OCI-LY1 (cell line): ENCODE measurements at regions not wholly inside any gene's neighbourhood (a gene's known extent, or its start where the extent isn't known, plus 50 kb on each side); places are given as distances from the start of the nearest gene placed in this dataset.

Experiments
- EZH2 ChIP-seq: fragments of 200-600 bp; sonication (generic), shearing (Covaris generic); IDR thresholded peaks from 2 replicates; pipeline ENCODE4 v1.8.0; 2017; ENCODE audit warnings: borderline replicate concordance, mixed run types, mild to moderate bottlenecking, antibody characterized with exemption, low read length, moderate library complexity, mixed read lengths
- TF ChIP-seq, protein P1 (sequence below): fragments of 200-600 bp; sonication (generic), shearing (Covaris generic); IDR thresholded peaks from 2 replicates; pipeline ENCODE4 v1.5.1; 2017; ENCODE audit warnings: mild to moderate bottlenecking, antibody characterized with exemption, low read length, moderate library complexity, mixed read lengths

DNA sequence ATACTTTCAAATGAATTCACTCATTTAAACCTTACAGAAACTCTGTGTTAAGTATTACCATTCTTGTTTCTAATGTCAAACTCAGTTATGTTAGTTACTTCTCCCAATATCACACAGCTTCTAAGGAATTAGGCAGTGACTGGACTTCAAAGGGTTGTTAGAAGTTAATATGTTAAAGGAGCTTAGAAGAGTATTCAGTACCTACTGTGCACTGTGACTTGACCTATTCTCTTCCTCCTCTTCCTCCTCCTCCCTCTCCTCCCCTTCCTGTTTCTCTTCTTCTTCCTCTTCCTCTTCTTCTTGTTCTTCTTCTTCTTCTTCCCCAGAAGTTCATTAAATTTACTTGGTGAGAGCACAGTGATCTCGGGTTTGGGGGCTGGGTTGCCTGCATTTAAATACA, 325.6 kb upstream of the SLC35B3 start:
- TF ChIP-seq, protein P1, sequence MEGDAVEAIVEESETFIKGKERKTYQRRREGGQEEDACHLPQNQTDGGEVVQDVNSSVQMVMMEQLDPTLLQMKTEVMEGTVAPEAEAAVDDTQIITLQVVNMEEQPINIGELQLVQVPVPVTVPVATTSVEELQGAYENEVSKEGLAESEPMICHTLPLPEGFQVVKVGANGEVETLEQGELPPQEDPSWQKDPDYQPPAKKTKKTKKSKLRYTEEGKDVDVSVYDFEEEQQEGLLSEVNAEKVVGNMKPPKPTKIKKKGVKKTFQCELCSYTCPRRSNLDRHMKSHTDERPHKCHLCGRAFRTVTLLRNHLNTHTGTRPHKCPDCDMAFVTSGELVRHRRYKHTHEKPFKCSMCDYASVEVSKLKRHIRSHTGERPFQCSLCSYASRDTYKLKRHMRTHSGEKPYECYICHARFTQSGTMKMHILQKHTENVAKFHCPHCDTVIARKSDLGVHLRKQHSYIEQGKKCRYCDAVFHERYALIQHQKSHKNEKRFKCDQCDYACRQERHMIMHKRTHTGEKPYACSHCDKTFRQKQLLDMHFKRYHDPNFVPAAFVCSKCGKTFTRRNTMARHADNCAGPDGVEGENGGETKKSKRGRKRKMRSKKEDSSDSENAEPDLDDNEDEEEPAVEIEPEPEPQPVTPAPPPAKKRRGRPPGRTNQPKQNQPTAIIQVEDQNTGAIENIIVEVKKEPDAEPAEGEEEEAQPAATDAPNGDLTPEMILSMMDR, result no peak
- TF ChIP-seq EZH2, result no peak
